SW 1271 (cell line): ENCODE measurements at regions not wholly inside any gene's neighbourhood (a gene's known extent, or its start where the extent isn't known, plus 50 kb on each side); places are given as distances from the start of the nearest gene placed in this dataset.

Experiments
- DNase-seq, 2 experiments: peaks; one replicate each; lab custom pipeline; 2025; lab: John Stamatoyannopoulos, UW

- no peak for DNase-seq
These were observed 244.7 kb downstream of the NDUFA10 start for GRCh38 chr2:239780236-239780994.

GRCh38 chr2:239779584-239779983, 245.6 kb downstream of the NDUFA10 start:
- DNase-seq: no peak

DNA sequence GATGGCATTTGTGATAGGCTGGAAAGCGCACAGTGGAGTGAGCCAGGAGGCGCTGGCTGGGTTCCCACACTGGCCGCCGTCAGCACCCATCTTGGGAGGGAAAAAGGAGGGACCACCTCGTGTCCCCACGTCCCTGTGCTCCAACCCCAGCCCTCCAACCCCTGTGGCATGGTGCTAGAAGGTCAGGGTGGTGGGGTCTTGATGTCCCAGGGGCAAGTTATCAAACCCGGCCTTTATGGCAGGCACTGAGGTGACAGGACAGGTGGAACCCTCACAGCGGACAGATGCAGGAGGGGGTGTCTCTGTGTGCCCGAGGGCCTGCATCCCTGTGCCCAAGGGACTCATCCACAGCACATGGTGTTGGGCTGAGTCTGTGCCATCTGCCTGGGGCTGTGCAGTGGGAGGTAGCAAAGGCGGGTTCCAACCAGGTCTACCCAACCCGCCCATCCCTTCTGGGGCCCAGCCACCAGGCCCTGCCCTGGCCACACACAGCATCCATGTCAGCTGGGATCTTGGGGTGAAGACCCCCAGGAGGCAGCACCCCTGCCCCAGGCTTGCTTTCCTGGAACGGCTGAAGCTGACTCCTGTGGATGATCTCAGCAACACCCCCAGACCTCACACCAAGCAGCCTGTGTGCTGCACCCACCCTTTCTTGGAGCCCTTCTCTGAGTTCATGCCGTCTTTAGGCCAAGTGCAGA, 246.1 kb downstream of the NDUFA10 start:
- DNase-seq: no peak

- no peak for DNase-seq
These were observed 246.9 kb downstream of the NDUFA10 start for GRCh38 chr2:239778042-239778851.

GRCh38 chr2:239777219-239777618, 247.9 kb downstream of the NDUFA10 start:
- no peak for DNase-seq

- no peak for DNase-seq
These were observed 248.6 kb downstream of the NDUFA10 start for GRCh38 chr2:239776436-239777005.

DNA sequence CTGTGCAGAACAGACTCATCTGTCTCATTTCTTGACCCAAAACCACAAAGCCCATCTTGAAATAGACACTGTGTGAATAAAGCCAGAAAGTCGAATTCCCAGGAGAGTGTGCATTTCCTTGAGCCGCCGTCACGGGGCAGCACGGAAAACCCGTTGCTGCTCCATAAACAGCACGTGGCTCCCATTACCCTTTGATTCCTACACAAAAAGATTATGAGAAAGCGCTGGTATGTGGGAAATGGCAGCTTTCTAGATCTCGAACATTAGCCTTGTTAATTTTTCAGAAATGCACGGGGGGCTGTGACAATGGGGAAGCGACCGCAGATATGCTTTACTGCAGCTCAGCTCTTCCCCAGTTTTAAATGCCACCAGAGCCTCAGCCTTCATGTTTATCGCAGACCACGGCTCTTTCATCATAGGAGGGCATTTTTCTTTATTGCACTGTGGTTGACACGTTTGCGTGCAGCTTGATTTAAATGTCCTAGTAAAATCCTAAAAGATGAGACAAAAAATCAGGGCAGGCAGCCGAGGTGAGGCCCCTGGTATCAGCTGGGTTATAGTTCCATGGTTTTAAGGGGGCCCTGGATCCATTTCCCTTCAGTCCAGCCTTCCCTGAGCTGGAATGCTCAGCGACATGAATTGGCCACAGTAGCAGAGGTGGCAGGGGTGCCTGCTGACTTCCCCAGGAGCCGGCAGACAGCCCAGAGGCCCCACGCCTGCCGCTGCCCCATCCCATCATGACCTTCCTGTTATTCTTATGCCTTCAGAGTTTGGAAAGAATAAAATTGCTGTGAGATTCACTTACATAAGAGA, 249.3 kb downstream of the NDUFA10 start:
- no peak for DNase-seq

DNA sequence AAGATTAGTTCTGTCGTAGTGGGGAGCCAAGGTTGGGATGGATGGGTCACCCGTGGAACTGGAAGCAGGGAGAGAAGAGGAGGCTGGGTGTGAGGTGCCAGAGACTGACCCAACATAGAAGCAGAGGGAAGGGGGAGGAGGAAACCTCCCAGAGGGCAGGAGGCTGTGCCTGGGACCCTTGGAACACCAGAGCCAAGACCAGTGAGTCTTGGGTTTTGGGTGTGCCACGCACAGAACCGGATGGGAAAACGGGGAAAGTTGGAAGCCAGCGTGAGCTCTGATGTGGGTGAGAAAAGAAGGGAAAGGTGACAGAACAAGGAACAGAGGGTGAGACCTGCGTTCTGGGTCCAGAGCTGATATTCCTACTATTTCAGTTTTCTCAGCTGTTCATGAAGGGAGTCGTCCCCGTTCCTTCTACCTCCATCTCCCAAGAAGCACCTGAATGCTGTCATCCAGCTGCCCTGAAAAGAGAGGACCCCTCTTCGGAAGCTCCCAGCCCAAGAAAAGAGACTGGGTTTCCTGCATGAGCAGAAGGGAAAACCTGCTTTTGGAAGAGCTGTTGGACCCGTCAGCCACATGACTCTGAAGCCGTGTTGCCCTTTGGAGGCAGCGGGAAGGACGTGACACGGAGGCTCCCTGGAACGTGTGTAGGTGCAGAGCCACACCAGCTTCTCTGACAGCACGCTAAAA, 250.1 kb downstream of the NDUFA10 start:
- no peak for DNase-seq

- no peak for DNase-seq
These were observed 251.0 kb downstream of the NDUFA10 start for GRCh38 chr2:239774142-239774462.

DNA sequence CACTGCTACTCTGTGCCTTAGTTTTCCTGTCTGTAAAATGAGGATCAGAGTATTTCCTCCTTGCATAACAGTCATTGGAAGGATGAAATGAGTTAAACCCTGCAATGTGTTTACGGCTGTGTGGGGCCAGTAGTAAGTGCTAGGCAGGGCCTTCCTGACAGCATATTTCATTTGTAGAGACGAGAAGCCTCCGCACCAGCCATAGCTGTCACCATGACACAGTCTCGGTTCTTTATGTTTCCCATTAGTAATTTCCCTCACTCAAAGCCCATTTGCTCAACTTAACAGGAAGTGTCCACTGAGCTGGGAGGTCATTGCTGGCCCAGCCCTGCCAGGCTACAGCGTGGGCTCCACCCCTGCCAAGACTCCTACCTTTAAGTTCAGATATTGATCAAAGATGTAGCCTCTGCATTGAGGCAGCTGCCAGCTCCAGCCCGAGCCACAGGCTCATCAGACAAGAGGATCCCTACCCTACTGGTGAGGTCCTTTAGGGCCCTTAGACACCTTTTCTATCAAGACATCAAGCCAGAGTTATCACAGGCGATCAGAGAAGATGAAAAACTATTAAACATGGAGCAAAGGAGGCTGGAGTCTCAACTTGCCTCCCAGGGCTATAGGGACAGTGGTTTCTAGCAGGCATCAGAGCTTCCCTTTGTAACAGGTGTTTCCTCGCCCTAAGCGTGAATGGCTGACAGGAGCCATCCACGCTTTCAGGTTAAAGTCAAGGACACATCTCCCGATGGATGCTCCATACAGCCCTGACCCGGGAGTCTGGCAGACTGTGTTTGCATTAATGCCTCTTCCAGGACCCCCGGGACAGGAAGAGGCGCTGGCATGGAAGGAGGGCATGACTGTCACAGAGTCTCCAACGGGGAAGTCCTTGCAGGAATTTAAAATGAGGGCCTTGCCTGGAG, 251.7 kb downstream of the NDUFA10 start:
- no peak for DNase-seq

- DNase-seq: no peak
These were observed 252.4 kb downstream of the NDUFA10 start for GRCh38 chr2:239772721-239773120.

GRCh38 chr2:239770246-239770639, 254.9 kb downstream of the NDUFA10 start:
- no peak for DNase-seq

DNA sequence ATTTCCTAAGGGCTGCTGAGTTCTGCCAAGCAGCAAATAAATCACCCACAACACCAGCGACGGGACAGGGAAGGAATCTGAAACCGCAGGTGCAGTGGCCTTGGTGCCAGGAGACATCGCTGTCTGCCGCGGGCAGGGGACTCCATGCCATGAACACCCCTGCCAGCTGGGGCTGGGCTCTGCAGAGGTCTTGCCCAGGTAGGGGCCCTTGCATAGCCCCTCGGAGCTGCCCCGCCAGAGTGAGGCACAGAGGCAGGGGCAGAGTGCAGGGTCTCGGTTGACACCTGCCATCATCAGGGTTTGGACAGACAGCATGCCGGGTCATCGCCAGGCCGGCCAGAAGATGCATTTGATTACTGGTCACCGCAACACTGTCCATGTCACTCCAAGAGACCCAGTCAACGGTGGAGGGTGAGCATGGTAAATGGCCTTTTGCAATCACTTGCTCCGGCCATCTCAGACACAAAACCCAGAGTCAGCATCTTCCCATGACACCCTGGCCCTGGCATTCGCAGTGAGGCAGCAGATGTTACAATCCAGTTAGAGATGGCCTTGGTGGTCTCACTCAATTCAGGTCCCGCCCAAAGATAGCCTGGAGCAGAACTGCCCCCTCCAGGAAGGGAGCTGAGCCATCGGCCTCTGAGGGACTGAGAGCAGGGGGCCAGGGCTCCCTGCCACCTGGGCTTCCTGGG, 255.4 kb downstream of the NDUFA10 start:
- no peak for DNase-seq

DNA sequence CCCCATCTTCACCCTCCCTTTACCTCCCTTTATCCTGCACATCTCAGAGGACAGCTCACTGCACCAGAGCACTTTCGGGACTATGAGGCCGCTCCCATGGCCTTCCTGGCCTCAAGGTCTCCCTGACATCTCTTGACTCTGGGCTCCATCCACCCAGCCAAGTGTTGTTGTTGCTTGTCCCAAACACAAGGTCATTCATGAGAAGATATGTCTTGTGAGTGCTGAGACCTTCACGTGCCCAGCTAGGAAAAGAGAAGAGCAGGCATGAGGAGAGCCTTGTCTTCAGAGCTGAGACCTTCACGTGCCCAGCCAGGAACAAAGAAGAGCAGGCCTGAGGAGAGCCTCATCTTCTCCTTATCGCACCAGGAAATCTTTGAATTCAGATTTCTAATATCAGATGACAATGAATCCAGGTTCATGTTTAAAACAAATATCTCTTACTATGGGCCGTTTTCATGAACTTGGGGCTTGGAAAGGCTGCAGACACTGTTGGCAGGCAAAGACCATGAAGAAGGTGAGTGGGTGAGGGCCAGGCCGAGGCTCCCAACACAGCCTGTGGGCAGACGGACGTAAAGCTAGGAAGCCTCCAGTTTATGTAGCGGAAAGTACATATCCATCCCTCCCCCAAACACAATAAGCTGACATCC, 256.1 kb downstream of the NDUFA10 start:
- no peak for DNase-seq

GRCh38 chr2:239768031-239768790, 256.9 kb downstream of the NDUFA10 start:
- DNase-seq: no peak

DNA sequence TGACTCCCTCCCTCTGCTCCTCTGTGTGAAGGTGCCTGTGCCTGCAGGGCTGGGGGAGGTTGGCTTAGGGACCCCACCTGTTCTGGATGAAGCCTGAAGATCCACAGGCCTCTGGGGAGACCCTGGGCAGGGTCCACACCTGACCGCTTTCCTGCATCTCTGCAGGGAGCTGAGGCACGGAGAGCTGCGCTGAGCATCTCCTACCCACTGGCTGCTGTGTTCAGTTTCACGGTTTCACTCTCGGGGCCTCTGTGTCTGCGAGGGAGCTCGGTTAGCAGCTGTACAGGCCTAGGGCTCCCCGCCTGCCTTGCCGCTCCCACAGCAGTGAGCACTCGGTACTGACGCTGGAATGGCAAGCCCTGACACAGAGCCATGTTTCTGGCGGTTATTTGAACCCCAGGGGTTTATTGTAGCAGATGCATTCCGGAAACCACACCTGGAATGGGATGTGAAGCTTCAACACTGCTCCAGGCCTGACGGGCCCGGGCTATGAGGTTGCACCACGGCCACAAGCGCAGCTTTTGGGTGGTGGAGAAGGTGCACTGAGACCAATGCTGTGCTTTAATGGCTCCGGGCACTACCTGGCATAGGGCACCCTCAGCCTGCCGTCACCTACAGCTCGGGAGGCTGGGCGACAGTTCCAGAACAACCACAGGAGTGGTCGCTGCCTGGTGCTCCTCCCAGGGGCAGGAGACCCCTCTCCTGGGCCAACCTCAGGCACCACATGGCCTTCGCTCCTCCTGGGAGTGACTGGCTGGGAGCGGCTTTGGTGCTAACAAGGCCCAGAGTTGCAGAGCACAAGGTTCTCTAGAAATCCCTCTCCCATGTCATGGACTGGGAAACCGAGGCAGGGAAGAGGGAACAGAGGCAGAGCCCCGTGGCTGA, 257.9 kb downstream of the NDUFA10 start:
- DNase-seq: no peak

- DNase-seq: no peak
These were observed 259.2 kb downstream of the NDUFA10 start for GRCh38 chr2:239765911-239766310.
